GM21576 (cell line): ENCODE measurements at regions not wholly inside any gene's neighbourhood (a gene's known extent, or its start where the extent isn't known, plus 50 kb on each side); places are given as distances from the start of the nearest gene placed in this dataset.

Experiments
- ATAC-seq: cut with Tn5 transposase; IDR thresholded peaks from one replicate; pipeline ENCODE4 v1.9.1; 2021; ENCODE audit warnings: mild to moderate bottlenecking, moderate library complexity; ENCODE audit not compliant: unreplicated experiment

DNA sequence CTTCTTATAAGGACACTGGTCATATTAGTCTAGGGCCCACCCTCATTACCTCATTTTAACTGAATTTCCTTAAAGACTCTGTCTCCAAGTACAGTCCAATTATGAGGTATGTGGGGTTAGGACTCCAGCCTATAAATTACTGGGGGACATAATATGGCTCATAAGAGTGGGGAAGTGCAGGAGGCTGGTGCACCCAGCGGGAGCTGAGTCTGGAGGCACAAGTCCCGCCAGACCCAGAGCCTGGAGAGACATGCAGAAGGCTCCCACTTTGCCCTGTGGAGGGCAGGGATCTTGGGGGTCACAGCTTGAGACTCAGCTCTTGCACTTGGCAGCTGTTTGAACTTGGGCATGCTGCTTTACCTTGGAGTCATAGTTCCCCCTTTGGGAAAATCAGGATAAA is 250.4 kb downstream of the RHOU start:
- no peak for ATAC-seq

DNA sequence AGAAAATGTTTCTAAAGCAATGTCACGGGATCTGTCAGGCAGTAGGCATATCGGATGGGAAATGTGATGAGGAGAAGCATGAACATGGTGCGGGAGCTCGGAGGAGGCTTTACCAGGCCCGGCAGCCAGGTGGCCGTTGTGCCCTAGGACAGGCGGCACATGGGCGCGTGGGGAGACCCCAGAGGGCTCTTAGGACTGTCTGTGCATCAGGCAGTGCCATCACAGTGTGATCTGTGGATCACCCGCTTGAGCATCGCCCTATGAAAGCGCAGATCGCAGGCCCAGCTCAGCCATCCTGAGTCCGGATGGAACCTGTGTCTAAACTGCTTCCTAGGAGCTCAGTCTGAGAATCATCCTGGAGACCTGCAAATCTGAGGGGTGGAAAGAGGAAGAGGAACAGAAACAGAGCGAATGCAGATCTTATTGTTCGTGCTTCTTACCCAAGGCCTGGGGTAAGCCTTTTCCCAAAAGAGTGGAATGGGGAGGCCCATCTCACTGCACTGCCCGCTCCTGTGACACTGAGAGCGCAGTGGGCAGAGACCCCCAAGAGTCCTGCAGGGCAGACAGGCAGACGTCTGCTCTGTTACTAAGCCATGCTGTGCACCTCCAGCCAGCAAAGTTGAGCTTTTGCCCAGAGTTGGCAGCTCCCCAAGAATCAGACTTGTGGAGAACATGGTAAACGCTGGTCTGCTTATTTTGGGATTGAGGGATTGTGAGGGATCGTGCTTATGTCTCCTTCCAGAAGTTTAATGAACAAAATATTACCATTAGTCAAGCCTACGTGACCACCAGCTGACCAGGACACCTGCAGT is 251.0 kb downstream of the RHOU start:
- no peak for ATAC-seq

DNA sequence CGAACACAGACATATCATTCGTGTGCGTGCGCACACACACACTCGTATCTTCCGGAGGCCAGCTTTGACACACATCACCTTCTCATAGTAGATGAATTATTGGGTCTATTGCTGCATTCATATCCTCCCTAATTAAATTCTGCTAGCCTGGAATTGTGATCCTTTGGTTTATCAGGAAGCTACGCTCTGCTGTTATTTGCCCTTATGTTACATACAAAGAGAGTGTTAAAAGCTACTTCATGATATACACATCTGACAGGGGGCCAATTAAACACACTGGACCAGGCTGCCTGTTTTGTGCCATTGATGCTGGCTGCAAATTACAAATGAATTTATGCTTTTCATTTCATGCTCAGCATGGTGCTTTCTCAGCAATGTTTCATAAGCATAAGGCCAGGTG is 252.0 kb downstream of the RHOU start:
- ATAC-seq: no peak

DNA sequence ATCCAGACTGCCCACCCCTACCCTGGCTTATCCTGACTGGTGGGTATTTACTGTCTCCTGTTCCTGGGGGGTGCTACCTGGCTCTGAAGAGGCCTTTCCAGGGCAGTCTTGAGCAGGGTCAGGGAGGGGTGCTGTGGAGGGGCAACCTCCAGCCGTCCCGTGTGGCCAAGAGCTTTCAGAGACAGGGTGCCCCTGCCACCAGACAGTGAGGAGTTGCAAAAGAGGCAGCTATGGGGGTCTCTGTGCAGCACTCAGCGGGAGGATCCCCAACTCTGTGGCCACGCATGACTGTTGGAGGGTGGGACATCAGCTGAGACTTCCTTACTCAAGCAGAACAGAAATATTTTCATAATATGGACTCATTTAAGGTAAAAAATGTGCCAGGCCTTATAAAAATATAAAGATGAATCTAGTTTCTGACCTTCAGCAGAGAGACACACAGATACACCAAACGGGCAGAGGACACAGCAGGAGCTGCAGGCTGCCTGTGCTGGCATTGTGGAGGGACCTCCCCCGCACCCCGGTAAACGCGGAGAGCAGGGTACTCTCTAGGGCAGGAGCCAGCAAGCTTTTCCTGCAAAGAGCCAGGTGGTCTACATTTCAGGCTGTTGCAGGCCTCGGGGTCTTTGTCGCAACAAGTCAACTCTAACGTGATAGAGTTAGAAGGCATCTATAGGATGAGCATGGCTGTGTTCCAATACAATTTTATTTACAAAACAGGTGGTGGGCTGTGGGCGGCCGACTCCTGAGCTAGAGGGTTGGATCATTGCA is 252.6 kb downstream of the RHOU start:
- no peak for ATAC-seq

DNA sequence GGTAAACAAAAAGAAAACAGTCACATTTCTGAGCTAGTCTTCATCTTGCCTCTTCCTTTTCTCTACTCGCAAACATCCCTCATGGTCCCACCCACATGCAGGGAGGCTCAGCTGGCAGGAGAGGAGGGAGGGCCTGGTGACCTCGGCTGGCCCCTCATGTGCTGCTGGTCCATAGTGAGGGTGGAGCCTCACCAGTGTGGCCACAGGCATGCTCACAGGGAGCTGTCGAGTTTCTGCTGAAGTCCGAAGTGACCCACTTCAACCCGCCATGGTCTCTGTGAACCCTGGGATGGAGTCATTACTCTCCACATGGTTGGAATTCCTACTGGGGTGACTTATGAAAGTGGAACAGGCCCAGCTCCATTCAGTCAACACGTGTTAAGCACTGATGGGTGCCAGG is 253.4 kb downstream of the RHOU start:
- ATAC-seq: no peak

DNA sequence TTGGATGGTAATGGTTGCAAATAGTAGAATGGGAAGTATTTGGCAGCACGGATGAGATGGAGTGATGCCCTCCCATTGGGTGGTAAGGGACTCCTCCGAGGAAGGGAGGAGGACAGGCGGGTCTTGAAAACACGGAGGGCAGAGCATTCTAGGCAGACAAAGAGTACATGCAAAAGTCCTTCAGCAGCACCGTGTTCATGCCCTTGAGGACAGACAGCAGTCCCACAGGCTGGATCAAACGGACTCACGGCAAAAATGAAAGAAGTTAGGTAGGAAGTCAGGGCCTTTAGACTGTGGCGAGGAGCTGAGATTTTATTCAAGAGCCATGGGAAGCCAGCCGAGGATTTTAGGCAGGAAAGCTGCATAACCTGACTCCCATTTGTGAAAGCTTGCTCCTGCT is 253.9 kb downstream of the RHOU start:
- no peak for ATAC-seq

DNA sequence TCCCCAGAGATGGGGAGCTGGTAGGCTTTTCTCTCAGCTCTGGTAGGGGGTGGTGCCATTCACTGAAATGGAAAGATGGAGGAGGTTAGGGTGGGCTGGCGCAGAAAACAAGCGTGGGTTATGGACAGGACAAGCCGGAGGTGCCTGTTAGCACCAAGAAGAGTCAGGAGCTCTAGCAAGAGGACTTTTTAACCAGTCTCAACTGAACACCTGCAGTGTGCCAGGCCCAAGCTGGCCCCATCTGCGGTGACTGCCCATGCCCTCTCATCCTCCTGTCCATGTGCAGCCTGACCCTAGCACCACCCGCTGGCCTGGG is 254.4 kb downstream of the RHOU start:
- ATAC-seq: no peak

DNA sequence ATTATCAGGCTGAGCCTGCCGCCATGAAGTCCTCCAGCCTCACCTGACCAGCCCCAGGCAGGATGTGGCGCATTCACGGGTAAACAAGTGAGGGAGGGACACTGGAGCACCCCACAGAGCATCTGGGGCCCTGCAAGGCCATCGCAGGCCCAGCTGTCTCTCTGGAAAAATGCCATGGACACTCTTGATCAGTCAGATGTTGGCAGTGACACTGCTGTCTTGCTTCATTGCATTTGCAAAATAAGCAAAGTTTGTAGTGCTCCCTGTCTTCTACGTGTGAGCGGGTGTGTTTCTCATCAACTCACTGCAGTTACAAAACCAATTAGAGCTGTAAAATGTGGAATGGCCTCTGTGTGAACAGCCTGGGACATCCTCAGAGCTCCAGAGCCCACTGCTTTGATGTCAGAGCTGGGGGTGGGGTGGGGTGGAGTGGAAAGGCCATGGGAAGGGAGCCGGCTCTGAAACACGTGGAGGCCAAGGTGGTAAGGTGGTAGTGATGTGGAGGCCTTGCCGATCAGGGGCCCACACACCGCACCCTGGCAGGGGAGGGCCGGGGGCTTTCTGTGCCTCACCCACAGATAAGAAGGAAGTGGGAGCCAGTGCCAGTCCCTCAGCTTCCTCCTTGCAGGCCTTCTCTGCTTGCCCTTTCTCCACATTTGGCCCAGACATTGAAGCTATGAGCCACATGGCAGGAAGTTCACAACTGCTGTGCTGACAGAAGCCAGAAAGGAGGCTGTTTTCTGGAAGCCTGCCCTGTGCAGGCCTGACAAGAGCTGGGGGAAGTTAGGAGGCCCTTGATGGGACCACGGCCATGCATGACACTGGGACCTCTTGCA is 254.9 kb downstream of the RHOU start:
- no peak for ATAC-seq

DNA sequence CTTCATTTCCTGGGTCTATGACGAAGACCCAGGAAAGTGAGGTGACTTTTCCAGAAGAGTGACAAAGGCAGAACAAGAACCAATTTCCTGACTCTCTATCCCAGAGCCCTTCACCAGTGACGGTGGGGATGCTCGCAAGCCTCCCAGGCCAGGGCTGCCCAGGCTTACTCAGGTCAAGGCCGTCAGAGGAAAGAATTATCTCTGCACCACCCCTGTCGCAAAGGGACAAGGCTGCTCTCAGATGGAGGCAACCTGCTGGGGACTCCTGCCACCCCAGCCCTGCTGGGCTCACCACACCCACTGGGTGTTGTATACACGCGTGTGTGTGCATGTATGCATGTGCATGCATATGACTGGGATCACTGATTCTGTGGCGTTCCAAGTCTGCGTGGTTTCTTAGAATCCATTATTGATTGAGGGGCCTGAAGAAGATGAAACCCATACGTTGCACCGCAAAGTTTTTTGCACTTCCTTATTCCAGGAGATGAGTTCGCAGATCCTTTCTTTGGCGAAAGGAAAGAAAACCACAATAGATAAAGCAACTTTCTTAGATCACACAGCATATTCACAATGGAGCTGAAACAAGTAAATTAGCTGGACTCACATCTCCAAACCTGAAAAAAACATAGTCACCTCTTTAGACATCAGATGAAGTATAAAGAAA is 255.8 kb downstream of the RHOU start:
- no peak for ATAC-seq

DNA sequence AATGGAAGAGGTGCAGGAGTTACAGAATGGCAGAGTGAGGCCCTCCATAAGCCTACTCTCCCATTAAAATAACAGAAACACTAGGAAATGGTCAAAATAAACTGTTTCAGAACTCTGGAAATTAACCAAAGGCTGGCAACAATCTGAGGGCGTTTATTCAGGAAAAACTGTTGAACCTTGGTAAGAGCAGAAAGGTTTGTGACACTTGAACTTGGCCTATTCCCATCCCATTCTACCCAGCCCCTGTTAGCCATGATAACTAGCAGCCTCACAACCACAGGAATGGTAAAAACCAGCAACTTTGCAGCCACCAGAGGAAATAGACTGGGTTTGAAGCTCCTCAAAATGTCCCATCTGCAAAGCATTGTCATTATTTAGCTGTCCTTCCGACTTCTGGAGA is 256.8 kb downstream of the RHOU start:
- ATAC-seq: no peak

DNA sequence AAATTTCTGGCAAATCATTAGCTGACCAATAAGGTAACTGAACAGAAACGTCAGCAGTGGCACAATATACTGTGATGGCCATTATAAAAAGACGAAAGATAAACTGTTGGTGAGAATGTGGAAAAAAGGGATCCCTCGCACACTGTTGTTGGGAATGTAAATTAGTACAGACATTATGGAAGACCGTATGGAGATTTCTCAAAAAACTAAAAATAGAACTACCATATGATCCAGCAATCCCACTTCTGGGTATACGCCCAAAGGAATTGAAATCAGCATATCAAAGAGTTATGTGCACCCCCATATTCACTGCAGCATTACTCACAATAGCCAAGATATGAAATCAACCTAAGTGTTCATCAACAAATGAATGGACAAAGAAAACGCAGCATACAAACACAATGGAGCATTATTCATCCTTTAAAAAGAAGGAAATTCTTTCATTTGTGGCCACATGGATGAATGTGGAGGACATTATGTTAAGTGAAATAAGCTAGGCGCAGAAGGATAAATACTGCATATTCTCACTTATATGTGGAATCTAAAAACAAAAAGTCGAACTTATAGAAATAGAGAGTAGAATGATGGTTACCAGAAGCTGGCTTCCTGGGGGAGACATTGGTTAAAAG is 257.7 kb downstream of the RHOU start:
- ATAC-seq: no peak

DNA sequence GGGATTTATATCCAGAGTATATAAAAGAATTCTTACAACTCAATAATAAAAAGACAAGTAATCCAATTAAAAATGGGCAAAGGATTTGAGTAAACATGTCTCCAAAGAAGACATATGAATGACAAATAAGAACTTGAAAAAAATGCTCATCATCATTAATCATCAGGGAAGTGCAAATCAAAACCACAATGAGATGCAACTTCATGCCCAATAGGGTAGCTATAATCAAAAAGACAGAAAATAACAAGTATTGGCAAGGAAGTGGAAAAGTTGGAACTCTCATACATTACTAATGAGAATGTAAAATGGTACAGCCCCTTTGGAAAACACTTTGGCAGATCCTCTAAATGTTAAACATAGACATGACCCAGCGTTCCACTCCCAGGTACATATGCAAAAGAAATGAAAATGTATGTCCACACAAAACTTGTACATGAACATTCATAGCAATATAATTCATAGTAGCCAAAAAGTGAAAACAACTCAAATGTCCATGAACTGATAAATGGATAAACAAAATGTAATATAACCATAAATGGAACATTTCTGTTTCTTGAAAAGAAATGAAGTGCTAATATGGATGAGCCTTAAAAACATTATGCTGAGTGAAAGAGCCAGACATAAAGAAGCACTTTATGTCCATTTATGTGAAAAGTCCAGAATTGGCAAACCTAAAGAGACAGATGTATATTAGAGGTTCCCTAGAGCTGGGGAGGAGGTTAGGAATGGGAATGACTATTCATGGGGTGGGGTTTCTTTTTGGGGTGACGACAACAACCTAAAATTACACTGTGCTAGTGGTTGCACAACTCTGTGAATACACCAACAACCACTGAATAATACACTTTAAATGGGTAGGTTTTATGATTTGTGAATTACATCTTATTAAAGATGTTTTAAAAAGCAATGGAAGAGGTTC is 259.7 kb downstream of the RHOU start:
- ATAC-seq: no peak

DNA sequence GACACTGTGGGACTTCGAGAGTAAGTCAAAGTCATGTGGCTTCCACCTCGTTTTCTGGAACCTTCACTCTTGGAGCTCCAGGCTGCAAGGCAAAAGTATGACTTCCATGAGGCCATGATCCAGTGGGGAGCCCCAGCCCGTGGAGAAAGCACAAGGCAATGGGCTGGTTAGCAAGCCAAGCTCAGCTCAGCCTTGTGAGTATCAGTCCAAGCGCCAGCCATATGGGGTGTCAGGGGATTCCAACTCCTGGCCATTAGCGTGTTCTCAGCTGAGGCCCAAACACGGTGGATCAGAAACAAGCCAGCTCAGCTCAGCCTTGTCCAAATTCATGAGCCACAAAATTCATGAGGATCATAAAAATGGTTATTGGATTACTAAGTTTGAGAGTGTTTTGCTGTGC is 261.0 kb downstream of the RHOU start:
- ATAC-seq: no peak

DNA sequence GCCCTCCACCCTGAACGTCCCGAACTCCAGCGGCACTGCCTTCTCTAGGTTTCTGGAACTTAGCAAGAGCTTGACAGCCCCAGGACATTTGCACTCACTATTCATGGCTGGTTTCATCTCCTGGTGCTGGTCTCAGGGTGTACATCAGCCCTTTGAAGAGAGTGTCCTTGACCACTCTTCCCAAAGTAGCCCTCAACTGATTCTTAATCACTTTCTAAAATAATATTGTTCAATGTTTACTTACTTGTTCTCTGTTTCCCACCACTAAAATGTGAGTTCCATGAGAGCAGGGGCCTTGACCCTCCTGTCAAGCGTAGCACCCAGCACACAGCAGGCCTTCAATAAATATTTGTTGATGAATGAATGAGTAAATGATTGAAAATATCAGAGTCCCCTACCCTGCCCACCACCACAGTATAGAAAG is 262.5 kb downstream of the RHOU start:
- ATAC-seq: no peak

DNA sequence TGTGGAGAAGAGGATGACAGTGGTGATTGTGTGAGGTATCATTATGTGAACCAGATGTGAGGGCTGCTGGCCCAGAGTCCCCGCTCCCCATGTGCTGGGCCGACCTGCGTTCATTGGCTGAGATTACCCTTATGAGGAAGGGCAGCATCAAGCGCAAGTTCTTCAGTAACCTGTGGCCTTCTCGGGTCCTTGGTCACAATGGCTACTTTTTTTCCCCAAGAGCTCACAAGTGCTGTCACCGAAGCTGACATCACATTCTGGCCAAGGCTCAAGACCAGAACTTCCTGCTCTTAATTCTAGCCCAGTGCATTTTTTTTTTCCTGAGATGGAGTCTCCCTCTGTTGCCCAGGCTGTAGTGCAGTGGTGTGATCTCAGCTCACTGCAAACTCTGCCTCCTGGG is 262.9 kb downstream of the RHOU start:
- no peak for ATAC-seq

DNA sequence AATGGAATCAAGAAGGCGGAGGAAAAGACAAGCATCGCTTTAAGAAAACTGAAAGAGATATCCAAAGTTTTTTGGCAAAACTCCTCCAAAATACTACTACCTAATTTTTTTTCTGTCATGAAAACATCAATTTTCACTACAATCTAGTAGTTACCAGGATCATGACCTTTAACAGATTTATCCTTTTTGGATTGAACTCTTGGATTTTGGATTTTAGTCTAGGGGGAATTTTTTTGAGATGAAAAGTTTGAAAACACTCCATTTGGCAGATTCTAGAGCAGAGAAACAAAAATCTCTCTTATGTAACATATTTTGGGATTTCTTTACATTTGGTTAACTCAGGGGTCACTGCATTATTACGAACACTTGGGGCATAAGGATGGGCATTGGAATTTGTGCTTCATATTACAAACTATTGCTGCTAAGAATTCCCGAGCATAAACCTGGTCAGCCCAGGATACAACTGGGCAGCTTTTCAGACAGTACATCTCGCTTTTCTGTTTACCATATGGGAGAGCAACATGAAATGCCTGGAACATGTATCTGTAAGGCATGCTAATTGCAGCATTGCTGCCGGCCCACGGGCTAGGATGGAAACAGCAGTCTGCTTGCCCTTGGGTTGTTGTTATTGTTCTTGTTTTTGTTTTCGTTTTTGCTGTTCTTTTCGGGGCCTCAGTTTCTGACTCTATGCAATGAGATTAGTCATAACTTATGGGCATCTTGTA is 264.3 kb downstream of the RHOU start:
- no peak for ATAC-seq

DNA sequence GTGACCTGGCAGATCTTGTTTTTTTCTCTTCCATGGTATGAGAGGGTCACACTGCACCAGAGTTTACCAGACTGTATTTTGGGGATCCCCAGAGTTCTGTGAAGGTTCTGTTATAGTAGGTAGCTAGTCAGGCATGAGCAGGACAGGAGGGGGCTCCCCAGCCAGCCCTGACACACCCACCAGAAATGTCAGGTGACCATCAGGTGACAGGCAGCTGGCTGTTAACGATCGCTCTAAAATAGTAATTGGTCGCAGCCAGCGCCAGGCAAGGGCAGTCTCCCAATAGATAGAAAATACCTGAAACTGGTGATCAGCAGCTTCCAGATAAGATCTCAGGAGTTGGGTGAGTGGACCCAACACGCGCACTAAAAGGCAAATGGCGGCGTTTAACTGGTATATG is 264.9 kb downstream of the RHOU start:
- no peak for ATAC-seq

DNA sequence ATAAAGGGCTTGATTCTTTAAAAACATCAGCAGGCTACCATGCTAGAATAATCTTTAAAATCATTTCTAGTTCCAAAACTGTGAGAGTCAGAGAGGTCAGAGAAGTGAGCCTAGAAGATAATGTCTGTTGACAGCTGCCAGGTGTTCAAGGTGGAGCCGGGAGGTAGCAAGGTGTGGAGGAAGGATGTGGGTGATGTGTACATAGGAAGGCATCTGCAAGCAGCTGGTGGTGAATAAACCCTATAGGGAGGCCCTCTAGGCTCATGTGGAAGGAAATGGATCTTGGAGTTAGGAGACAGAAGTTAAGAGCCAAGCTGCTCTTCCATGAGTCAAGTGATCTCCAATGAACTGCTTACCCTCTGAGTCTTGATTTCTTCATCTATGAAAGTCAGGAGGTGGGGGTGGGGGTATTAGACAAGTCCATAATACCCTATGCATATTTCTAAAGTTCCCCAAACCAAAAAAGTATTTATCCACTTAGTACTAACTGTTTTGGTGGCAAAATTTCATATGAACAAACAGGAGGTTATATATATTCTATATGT is 266.3 kb downstream of the RHOU start:
- ATAC-seq: no peak

DNA sequence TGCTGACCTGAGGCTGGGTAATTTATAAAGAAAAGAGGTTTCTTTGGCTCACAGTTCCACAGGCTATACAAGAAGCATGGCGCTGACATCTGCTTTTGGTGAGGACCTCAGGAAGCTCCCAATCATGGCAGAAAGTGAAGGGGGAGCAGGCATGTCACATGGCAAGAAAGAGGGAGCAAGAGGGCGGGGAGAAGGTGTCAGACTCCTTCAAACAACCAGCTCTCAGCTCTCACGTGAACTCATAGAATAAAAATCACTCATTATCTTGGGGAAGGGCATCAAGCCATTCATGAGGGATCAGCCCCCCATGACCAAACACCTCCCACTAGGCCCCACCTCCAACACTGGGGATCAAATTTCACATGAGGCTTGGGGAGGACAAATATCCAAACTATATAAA is 266.8 kb downstream of the RHOU start:
- ATAC-seq: no peak
